ENCODE measurements at regions not wholly inside any gene's neighbourhood (a gene's known extent, or its start where the extent isn't known, plus 50 kb on each side); places are given as distances from the start of the nearest gene placed in this dataset.

GRCh38 chr1:221392453-221392852 lies 349.4 kb downstream of the DUSP10 start:
- Histone ChIP-seq H3K36me3 (ENCODE audit: control insufficient read depth, insufficient read depth, low read length) (no peaks in the 10 kb centered on the region), H3K27me3 (ENCODE audit: control insufficient read depth, insufficient read depth, low read length) (no peaks in the 10 kb centered on the region), H3K4me3 (ENCODE audit: low read depth, low read length) (no peak overlapping the region), H3K9ac (ENCODE audit: low read depth, low read length) (no peak overlapping the region), H3K9me3 (ENCODE audit: control insufficient read depth, insufficient read depth, low read length) (no peaks in the 10 kb centered on the region), H3K4me1 (ENCODE audit: control insufficient read depth, insufficient read depth, low read length) (no peaks in the 10 kb centered on the region)

- Histone ChIP-seq H3K9ac (ENCODE audit: low read depth, low read length) (no peak overlapping the region), H3K9me3 (ENCODE audit: control insufficient read depth, insufficient read depth, low read length) (no peaks in the 10 kb centered on the region), H3K4me1 (ENCODE audit: control insufficient read depth, insufficient read depth, low read length) (no peaks in the 10 kb centered on the region), H3K27me3 (ENCODE audit: control insufficient read depth, insufficient read depth, low read length) (no peaks in the 10 kb centered on the region), H3K36me3 (ENCODE audit: control insufficient read depth, insufficient read depth, low read length) (no peaks in the 10 kb centered on the region), H3K4me3 (ENCODE audit: low read depth, low read length) (no peak overlapping the region)
Observed at GRCh38 chr1:221394011-221394544, 347.8 kb downstream of the DUSP10 start.

- Histone ChIP-seq H3K4me1 (ENCODE audit: control insufficient read depth, insufficient read depth, low read length) (no peaks in the 10 kb centered on the region), H3K9me3 (ENCODE audit: control insufficient read depth, insufficient read depth, low read length) (no peaks in the 10 kb centered on the region), H3K36me3 (ENCODE audit: control insufficient read depth, insufficient read depth, low read length) (no peaks in the 10 kb centered on the region), H3K9ac (ENCODE audit: low read depth, low read length) (no peak overlapping the region), H3K4me3 (ENCODE audit: low read depth, low read length) (no peak overlapping the region), H3K27me3 (ENCODE audit: control insufficient read depth, insufficient read depth, low read length) (no peaks in the 10 kb centered on the region)
Observed at GRCh38 chr1:221396526-221396925, 345.4 kb downstream of the DUSP10 start.

- H3K9me3 ChIP-seq (ENCODE audit: control insufficient read depth, insufficient read depth, low read length) = no peaks in the 10 kb centered on the region
- no peaks in the 10 kb centered on the region for H3K36me3 ChIP-seq (ENCODE audit: control insufficient read depth, insufficient read depth, low read length)
- H3K4me1 ChIP-seq (ENCODE audit: control insufficient read depth, insufficient read depth, low read length) = no peaks in the 10 kb centered on the region
- H3K9ac ChIP-seq (ENCODE audit: low read depth, low read length) = no peak overlapping the region
- no peaks in the 10 kb centered on the region for H3K27me3 ChIP-seq (ENCODE audit: control insufficient read depth, insufficient read depth, low read length)
- H3K4me3 ChIP-seq (ENCODE audit: low read depth, low read length) = no peak overlapping the region
Observed at GRCh38 chr1:221397141-221397540, 344.7 kb downstream of the DUSP10 start.

GRCh38 chr1:221397606-221398005 lies 344.3 kb downstream of the DUSP10 start:
- Histone ChIP-seq H3K9ac (ENCODE audit: low read depth, low read length) (no peak overlapping the region), H3K4me3 (ENCODE audit: low read depth, low read length) (no peak overlapping the region), H3K9me3 (ENCODE audit: control insufficient read depth, insufficient read depth, low read length) (no peaks in the 10 kb centered on the region), H3K27me3 (ENCODE audit: control insufficient read depth, insufficient read depth, low read length) (no peaks in the 10 kb centered on the region), H3K36me3 (ENCODE audit: control insufficient read depth, insufficient read depth, low read length) (no peaks in the 10 kb centered on the region), H3K4me1 (ENCODE audit: control insufficient read depth, insufficient read depth, low read length) (no peaks in the 10 kb centered on the region)

- no peaks in the 10 kb centered on the region for H3K27me3 ChIP-seq (ENCODE audit: control insufficient read depth, insufficient read depth, low read length)
- H3K4me1 ChIP-seq (ENCODE audit: control insufficient read depth, insufficient read depth, low read length) = peaks cover 3% of the 10 kb centered on the region
- H3K4me3 ChIP-seq (ENCODE audit: low read depth, low read length) = no peak overlapping the region
- no peaks in the 10 kb centered on the region for H3K36me3 ChIP-seq (ENCODE audit: control insufficient read depth, insufficient read depth, low read length)
- no peaks in the 10 kb centered on the region for H3K9me3 ChIP-seq (ENCODE audit: control insufficient read depth, insufficient read depth, low read length)
- H3K9ac ChIP-seq (ENCODE audit: low read depth, low read length) = no peak overlapping the region
Observed at GRCh38 chr1:221405146-221405545, 336.7 kb downstream of the DUSP10 start.

GRCh38 chr1:221408117-221408803 lies 333.6 kb downstream of the DUSP10 start:
- peaks cover 3% of the 10 kb centered on the region for H3K4me1 ChIP-seq (ENCODE audit: control insufficient read depth, insufficient read depth, low read length)
- no peaks in the 10 kb centered on the region for H3K36me3 ChIP-seq (ENCODE audit: control insufficient read depth, insufficient read depth, low read length)
- H3K9ac ChIP-seq (ENCODE audit: low read depth, low read length) = no peak overlapping the region
- no peak overlapping the region for H3K4me3 ChIP-seq (ENCODE audit: low read depth, low read length)
- no peaks in the 10 kb centered on the region for H3K27me3 ChIP-seq (ENCODE audit: control insufficient read depth, insufficient read depth, low read length)
- H3K9me3 ChIP-seq (ENCODE audit: control insufficient read depth, insufficient read depth, low read length) = no peaks in the 10 kb centered on the region

GRCh38 chr1:221411283-221411682 lies 330.6 kb downstream of the DUSP10 start:
- no peaks in the 10 kb centered on the region for H3K27me3 ChIP-seq (ENCODE audit: control insufficient read depth, insufficient read depth, low read length)
- no peak overlapping the region for H3K9ac ChIP-seq (ENCODE audit: low read depth, low read length)
- no peaks in the 10 kb centered on the region for H3K9me3 ChIP-seq (ENCODE audit: control insufficient read depth, insufficient read depth, low read length)
- peaks cover 3% of the 10 kb centered on the region for H3K4me1 ChIP-seq (ENCODE audit: control insufficient read depth, insufficient read depth, low read length)
- no peaks in the 10 kb centered on the region for H3K36me3 ChIP-seq (ENCODE audit: control insufficient read depth, insufficient read depth, low read length)
- no peak overlapping the region for H3K4me3 ChIP-seq (ENCODE audit: low read depth, low read length)

- H3K4me1 ChIP-seq (ENCODE audit: control insufficient read depth, insufficient read depth, low read length) = no peaks in the 10 kb centered on the region
- no peak overlapping the region for H3K4me3 ChIP-seq (ENCODE audit: low read depth, low read length)
- no peak overlapping the region for H3K9ac ChIP-seq (ENCODE audit: low read depth, low read length)
- H3K36me3 ChIP-seq (ENCODE audit: control insufficient read depth, insufficient read depth, low read length) = no peaks in the 10 kb centered on the region
- no peaks in the 10 kb centered on the region for H3K27me3 ChIP-seq (ENCODE audit: control insufficient read depth, insufficient read depth, low read length)
- no peaks in the 10 kb centered on the region for H3K9me3 ChIP-seq (ENCODE audit: control insufficient read depth, insufficient read depth, low read length)
Observed at GRCh38 chr1:221414772-221415539, 326.9 kb downstream of the DUSP10 start.

GRCh38 chr1:221415651-221416050 lies 326.2 kb downstream of the DUSP10 start:
- Histone ChIP-seq H3K9ac (ENCODE audit: low read depth, low read length) (no peak overlapping the region), H3K4me3 (ENCODE audit: low read depth, low read length) (no peak overlapping the region), H3K9me3 (ENCODE audit: control insufficient read depth, insufficient read depth, low read length) (no peaks in the 10 kb centered on the region), H3K27me3 (ENCODE audit: control insufficient read depth, insufficient read depth, low read length) (no peaks in the 10 kb centered on the region), H3K36me3 (ENCODE audit: control insufficient read depth, insufficient read depth, low read length) (no peaks in the 10 kb centered on the region), H3K4me1 (ENCODE audit: control insufficient read depth, insufficient read depth, low read length) (no peaks in the 10 kb centered on the region)

- Histone ChIP-seq H3K36me3 (ENCODE audit: control insufficient read depth, insufficient read depth, low read length) (no peaks in the 10 kb centered on the region), H3K27me3 (ENCODE audit: control insufficient read depth, insufficient read depth, low read length) (no peaks in the 10 kb centered on the region), H3K9me3 (ENCODE audit: control insufficient read depth, insufficient read depth, low read length) (no peaks in the 10 kb centered on the region), H3K9ac (ENCODE audit: low read depth, low read length) (no peak overlapping the region), H3K4me3 (ENCODE audit: low read depth, low read length) (no peak overlapping the region), H3K4me1 (ENCODE audit: control insufficient read depth, insufficient read depth, low read length) (no peaks in the 10 kb centered on the region)
Observed at GRCh38 chr1:221416142-221416541, 325.7 kb downstream of the DUSP10 start.

- H3K27me3 ChIP-seq (ENCODE audit: control insufficient read depth, insufficient read depth, low read length) = no peaks in the 10 kb centered on the region
- H3K9me3 ChIP-seq (ENCODE audit: control insufficient read depth, insufficient read depth, low read length) = no peaks in the 10 kb centered on the region
- H3K9ac ChIP-seq (ENCODE audit: low read depth, low read length) = no peak overlapping the region
- no peaks in the 10 kb centered on the region for H3K4me1 ChIP-seq (ENCODE audit: control insufficient read depth, insufficient read depth, low read length)
- no peak overlapping the region for H3K4me3 ChIP-seq (ENCODE audit: low read depth, low read length)
- H3K36me3 ChIP-seq (ENCODE audit: control insufficient read depth, insufficient read depth, low read length) = no peaks in the 10 kb centered on the region
Observed at GRCh38 chr1:221416723-221417122, 325.2 kb downstream of the DUSP10 start.
